WI38 (cell line): ENCODE measurements at regions not wholly inside any gene's neighbourhood (a gene's known extent, or its start where the extent isn't known, plus 50 kb on each side); places are given as distances from the start of the nearest gene placed in this dataset.

Source experiments
- H3K4me3 ChIP-seq: 2 replicates; pipeline ENCODE4 v1.5.1; 2011; ENCODE audit warnings: low read depth, mild to moderate bottlenecking, control low read depth, low read length
- CTCF ChIP-seq: IDR thresholded peaks from 2 replicates; pipeline ENCODE4 v1.5.1; 2012; ENCODE audit warnings: low read depth, mild to moderate bottlenecking, control low read depth, low read length

GRCh38 chr7:25314094-25314730 lies 85.9 kb upstream of the NPVF start:
- TF ChIP-seq CTCF, result no peak
- H3K4me3 ChIP-seq, result no peak overlapping the region

DNA sequence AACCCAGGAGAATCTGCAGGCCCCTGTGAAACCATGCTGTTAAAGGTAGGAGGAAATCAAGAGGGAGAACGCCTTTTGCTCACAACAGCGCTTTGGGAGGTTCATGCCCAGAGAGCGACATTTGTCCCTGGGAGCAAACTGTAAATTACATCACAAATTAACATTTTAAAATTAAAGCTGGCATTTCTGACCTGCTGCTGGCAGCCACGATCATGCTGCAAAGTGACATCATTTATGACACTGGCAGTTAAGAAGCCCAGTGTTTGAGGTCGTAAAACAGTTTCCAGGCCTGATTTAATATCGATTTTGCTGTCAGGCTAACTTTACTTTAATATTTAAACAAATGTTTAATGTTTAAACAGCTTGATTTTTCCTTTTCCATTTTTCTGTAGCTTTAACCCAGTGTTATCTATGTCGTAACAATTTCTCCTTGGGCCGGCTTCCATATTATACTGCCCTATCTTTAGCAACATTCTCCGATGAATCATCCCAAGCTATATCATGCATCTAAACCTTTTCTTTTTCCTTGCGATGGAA lies 86.5 kb upstream of the NPVF start:
- TF ChIP-seq CTCF, result no peak
- H3K4me3 ChIP-seq, result no peak overlapping the region

DNA sequence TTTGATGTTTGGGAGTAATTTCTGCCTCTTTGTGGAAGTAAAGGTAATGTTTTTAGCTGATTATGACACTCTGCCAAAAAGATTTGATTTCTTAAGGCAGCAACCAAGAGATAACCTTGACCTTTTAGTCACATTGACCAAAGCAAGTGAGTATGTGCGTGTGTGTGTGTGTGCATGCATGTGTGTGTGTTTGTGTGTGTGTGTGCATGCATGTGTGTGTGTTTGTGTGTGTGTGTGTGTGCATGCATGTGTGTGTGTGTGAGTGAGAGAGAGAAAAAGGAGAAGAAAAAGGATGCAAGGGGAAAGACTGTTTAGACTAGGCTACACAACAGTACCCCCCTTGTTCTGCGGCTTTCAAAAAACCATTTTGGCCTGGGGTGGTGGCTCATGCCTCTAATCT lies 88.1 kb upstream of the NPVF start:
- TF ChIP-seq CTCF, result no peak
- no peak overlapping the region for H3K4me3 ChIP-seq

DNA sequence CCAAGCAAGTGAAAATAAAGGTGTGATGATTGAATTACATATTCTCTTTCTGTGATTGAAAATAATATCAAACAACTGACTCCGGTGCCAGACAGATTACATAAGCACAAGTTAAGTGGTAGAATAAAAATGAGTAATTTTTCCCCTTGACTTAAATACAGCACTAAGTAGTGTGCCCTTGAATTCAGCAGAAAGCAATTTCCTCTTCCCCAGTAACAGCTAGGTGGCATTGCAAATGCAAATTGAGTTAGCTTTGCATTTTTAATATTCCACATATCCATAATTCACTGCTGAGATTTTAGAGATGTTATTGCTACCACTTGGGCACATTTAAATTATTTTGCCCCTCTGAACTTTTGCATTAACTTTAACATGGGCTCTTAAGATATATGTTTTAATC lies 89.8 kb upstream of the NPVF start:
- no peak overlapping the region for H3K4me3 ChIP-seq
- TF ChIP-seq CTCF, result no peak

- TF ChIP-seq CTCF, result no peak
- no peak overlapping the region for H3K4me3 ChIP-seq
Measured at GRCh38 chr7:25319707-25320106, 91.4 kb upstream of the NPVF start.

DNA sequence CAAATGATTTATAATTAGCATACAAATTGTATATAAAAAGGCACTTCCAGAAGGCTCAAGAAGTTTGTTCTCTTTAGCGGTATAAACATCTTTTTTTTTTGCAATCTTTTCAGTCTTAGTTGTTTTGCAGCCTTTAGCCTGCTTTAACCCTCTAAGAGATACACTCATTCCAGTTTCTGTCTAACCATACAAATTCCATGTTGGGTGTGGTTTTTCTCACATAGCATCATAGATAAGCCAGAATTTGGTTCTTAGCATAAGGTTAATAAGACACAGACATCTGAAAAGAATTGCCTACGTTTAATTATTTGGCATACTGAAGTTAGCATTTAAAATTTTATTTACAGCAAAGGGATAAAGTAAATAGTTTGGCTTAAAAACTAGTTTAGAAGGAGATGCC lies 92.5 kb upstream of the NPVF start:
- no peak overlapping the region for H3K4me3 ChIP-seq
- no peak for TF ChIP-seq CTCF

DNA sequence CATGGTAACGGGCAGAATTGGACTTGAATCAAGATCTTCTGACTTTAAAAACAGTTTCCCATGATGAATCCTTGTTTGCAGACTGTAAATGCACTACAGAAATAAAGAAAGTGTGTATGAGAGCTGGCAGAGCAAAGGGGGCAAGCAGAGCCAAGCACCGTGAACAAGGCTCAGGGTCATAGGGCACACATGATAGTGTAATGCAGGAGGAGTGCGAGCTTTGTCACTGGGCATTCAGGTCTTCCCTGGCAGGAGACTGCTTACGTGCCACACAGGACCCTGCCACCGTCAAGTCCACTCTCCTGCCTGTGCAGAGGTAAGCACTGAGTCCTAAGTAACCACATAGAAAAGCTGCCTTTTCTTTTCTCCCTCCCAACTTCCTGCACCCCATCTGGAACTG lies 93.1 kb upstream of the NPVF start:
- H3K4me3 ChIP-seq, result no peak overlapping the region
- TF ChIP-seq CTCF, result no peak
